ENCODE measurements at regions not wholly inside any gene's neighbourhood (a gene's known extent, or its start where the extent isn't known, plus 50 kb on each side); places are given as distances from the start of the nearest gene placed in this dataset.
A peak's percentile ranks its signal among the peaks of the same experiment; 100 is the strongest.

GRCh38 chr4:181956512-181956911, 286.7 kb upstream of the TENM3 start:
- H2BK15ac ChIP-seq (ENCODE audit: low read length) = no peak overlapping the region
- no peak overlapping the region for H3K9ac ChIP-seq (ENCODE audit: low read depth, low read length, poor library complexity)
- DNase-seq (ENCODE audit: low spot score) = no peak
- H3K4ac ChIP-seq (ENCODE audit: low read length) = no peak overlapping the region
- H2AK5ac ChIP-seq (ENCODE audit: low read depth, low read length) = no peak overlapping the region
- H2BK5ac ChIP-seq (ENCODE audit: low read length) = no peak overlapping the region
- no peak overlapping the region for H3K27ac ChIP-seq (replicated peaks; ENCODE audit: low read length)
- H3K79me1 ChIP-seq (ENCODE audit: low read depth, low read length) = no peaks in the 10 kb centered on the region
- no peak overlapping the region for H2AFZ ChIP-seq (ENCODE audit: low read length)
- H3K4me1 ChIP-seq (ENCODE audit: control insufficient read depth in 2 of 2, insufficient read depth in 1 of 2, low read depth in 1 of 2, low read length in 2 of 2) = peaks cover 5 to 6% of the 10 kb centered on the region in 2 donors
- H3K14ac ChIP-seq (ENCODE audit: low read length) = no peak overlapping the region
- WGBS, 2 donors (ENCODE audit: extremely low coverage in 2 of 2, insufficient read length in 2 of 2, insufficient replicate concordance in 1 of 2) = no CpG with 5 or more reads among the region's 3 CpGs
- H4K8ac ChIP-seq (ENCODE audit: low read depth, low read length) = no peak overlapping the region
- no peak overlapping the region for H2BK120ac ChIP-seq (ENCODE audit: low read depth, low read length)
- no peak overlapping the region for H2BK12ac ChIP-seq (ENCODE audit: low read length)
- H3K23ac ChIP-seq (ENCODE audit: low read depth, low read length, poor library complexity) = no peak overlapping the region
- no peaks in the 10 kb centered on the region for H3K9me3 ChIP-seq (replicated peaks in 1 of 2; ENCODE audit: control insufficient read depth in 2 of 2, insufficient read depth in 1 of 2, low read depth in 1 of 2, low read length in 2 of 2)
- H3K18ac ChIP-seq (ENCODE audit: low read length) = no peak overlapping the region
- H3K27me3 ChIP-seq (ENCODE audit: control insufficient read depth in 3 of 3, insufficient read depth in 3 of 3, low read depth in 1 of 3, low read length in 3 of 3) = no peaks in the 10 kb centered on the region
- no peak overlapping the region for H3K4me3 ChIP-seq (ENCODE audit: low read length in 2 of 2)
- H3K36me3 ChIP-seq (replicated peaks in 1 of 2; ENCODE audit: control insufficient read depth in 2 of 2, insufficient read depth in 2 of 2, low read length in 2 of 2) = no peaks in the 10 kb centered on the region
- H3K4me2 ChIP-seq (ENCODE audit: insufficient read depth, low read length, poor library complexity, severe bottlenecking) = no peak overlapping the region
- H4K91ac ChIP-seq (ENCODE audit: low read depth, low read length, poor library complexity) = no peak overlapping the region

- H3K9ac ChIP-seq (ENCODE audit: low read depth, low read length, poor library complexity) = no peak overlapping the region
- H3K14ac ChIP-seq (ENCODE audit: low read length) = no peak overlapping the region
- no peak for DNase-seq (ENCODE audit: low spot score)
- no peaks in the 10 kb centered on the region for H3K27me3 ChIP-seq (ENCODE audit: control insufficient read depth in 3 of 3, insufficient read depth in 3 of 3, low read depth in 1 of 3, low read length in 3 of 3)
- H3K36me3 ChIP-seq (replicated peaks in 1 of 2; ENCODE audit: control insufficient read depth in 2 of 2, insufficient read depth in 2 of 2, low read length in 2 of 2) = no peaks in the 10 kb centered on the region
- no peak overlapping the region for H3K27ac ChIP-seq (replicated peaks; ENCODE audit: low read length)
- H3K4me3 ChIP-seq (ENCODE audit: low read length in 2 of 2) = no peak overlapping the region
- H4K91ac ChIP-seq (ENCODE audit: low read depth, low read length, poor library complexity) = no peak overlapping the region
- H3K18ac ChIP-seq (ENCODE audit: low read length) = no peak overlapping the region
- H3K79me1 ChIP-seq (ENCODE audit: low read depth, low read length) = no peaks in the 10 kb centered on the region
- no peak overlapping the region for H2BK15ac ChIP-seq (ENCODE audit: low read length)
- H2AFZ ChIP-seq (ENCODE audit: low read length) = no peak overlapping the region
- no CpG with 5 or more reads among the region's 8 CpGs for WGBS, 2 donors (ENCODE audit: extremely low coverage in 2 of 2, insufficient read length in 2 of 2, insufficient replicate concordance in 1 of 2)
- no peaks in the 10 kb centered on the region for H3K9me3 ChIP-seq (replicated peaks in 1 of 2; ENCODE audit: control insufficient read depth in 2 of 2, insufficient read depth in 1 of 2, low read depth in 1 of 2, low read length in 2 of 2)
- no peak overlapping the region for H2BK120ac ChIP-seq (ENCODE audit: low read depth, low read length)
- no peak overlapping the region for H4K8ac ChIP-seq (ENCODE audit: low read depth, low read length)
- no peak overlapping the region for H2BK12ac ChIP-seq (ENCODE audit: low read length)
- H3K4me1 ChIP-seq (ENCODE audit: control insufficient read depth in 2 of 2, insufficient read depth in 1 of 2, low read depth in 1 of 2, low read length in 2 of 2) = peaks cover 5 to 6% of the 10 kb centered on the region in 2 donors
- H3K4me2 ChIP-seq (ENCODE audit: insufficient read depth, low read length, poor library complexity, severe bottlenecking) = no peak overlapping the region
- H3K4ac ChIP-seq (ENCODE audit: low read length) = no peak overlapping the region
- no peak overlapping the region for H2BK5ac ChIP-seq (ENCODE audit: low read length)
- H3K23ac ChIP-seq (ENCODE audit: low read depth, low read length, poor library complexity) = no peak overlapping the region
- no peak overlapping the region for H2AK5ac ChIP-seq (ENCODE audit: low read depth, low read length)
Observed at GRCh38 chr4:181957088-181957487, 286.1 kb upstream of the TENM3 start.

- no peak overlapping the region for H3K4me3 ChIP-seq (ENCODE audit: low read length in 2 of 2)
- no peaks in the 10 kb centered on the region for H3K79me1 ChIP-seq (ENCODE audit: low read depth, low read length)
- no peak for DNase-seq (ENCODE audit: low spot score)
- H3K4me1 ChIP-seq (ENCODE audit: control insufficient read depth in 2 of 2, insufficient read depth in 1 of 2, low read depth in 1 of 2, low read length in 2 of 2) = peaks cover 0 to 3% of the 10 kb centered on the region in 2 donors
- H2AK5ac ChIP-seq (ENCODE audit: low read depth, low read length) = no peak overlapping the region
- H2AFZ ChIP-seq (ENCODE audit: low read length) = no peak overlapping the region
- H3K23ac ChIP-seq (ENCODE audit: low read depth, low read length, poor library complexity) = no peak overlapping the region
- no peak overlapping the region for H2BK120ac ChIP-seq (ENCODE audit: low read depth, low read length)
- H3K27ac ChIP-seq (replicated peaks; ENCODE audit: low read length) = no peak overlapping the region
- no peak overlapping the region for H3K14ac ChIP-seq (ENCODE audit: low read length)
- no peak overlapping the region for H2BK12ac ChIP-seq (ENCODE audit: low read length)
- H4K91ac ChIP-seq (ENCODE audit: low read depth, low read length, poor library complexity) = no peak overlapping the region
- H2BK5ac ChIP-seq (ENCODE audit: low read length) = no peak overlapping the region
- H3K18ac ChIP-seq (ENCODE audit: low read length) = no peak overlapping the region
- no peaks in the 10 kb centered on the region for H3K36me3 ChIP-seq (replicated peaks in 1 of 2; ENCODE audit: control insufficient read depth in 2 of 2, insufficient read depth in 2 of 2, low read length in 2 of 2)
- H2BK15ac ChIP-seq (ENCODE audit: low read length) = no peak overlapping the region
- no CpG with 5 or more reads among the region's 2 CpGs for WGBS, 2 donors (ENCODE audit: extremely low coverage in 2 of 2, insufficient read length in 2 of 2, insufficient replicate concordance in 1 of 2)
- H4K8ac ChIP-seq (ENCODE audit: low read depth, low read length) = no peak overlapping the region
- no peak overlapping the region for H3K9ac ChIP-seq (ENCODE audit: low read depth, low read length, poor library complexity)
- H3K4ac ChIP-seq (ENCODE audit: low read length) = no peak overlapping the region
- H3K27me3 ChIP-seq (ENCODE audit: control insufficient read depth in 3 of 3, insufficient read depth in 3 of 3, low read depth in 1 of 3, low read length in 3 of 3) = no peaks in the 10 kb centered on the region
- H3K9me3 ChIP-seq (replicated peaks in 1 of 2; ENCODE audit: control insufficient read depth in 2 of 2, insufficient read depth in 1 of 2, low read depth in 1 of 2, low read length in 2 of 2) = no peaks in the 10 kb centered on the region
- no peak overlapping the region for H3K4me2 ChIP-seq (ENCODE audit: insufficient read depth, low read length, poor library complexity, severe bottlenecking)
Observed at GRCh38 chr4:181958446-181958845, 284.8 kb upstream of the TENM3 start.

- Histone ChIP-seq H3K27me3 (ENCODE audit: control insufficient read depth in 3 of 3, insufficient read depth in 3 of 3, low read depth in 1 of 3, low read length in 3 of 3) (no peaks in the 10 kb centered on the region), H3K4ac (ENCODE audit: low read length) (no peak overlapping the region), H2BK120ac (ENCODE audit: low read depth, low read length) (no peak overlapping the region), H3K4me2 (ENCODE audit: insufficient read depth, low read length, poor library complexity, severe bottlenecking) (no peak overlapping the region), H2BK15ac (ENCODE audit: low read length) (no peak overlapping the region), H3K18ac (ENCODE audit: low read length) (no peak overlapping the region), H3K4me3 (ENCODE audit: low read length in 2 of 2) (no peak overlapping the region), H3K4me1 (ENCODE audit: control insufficient read depth in 2 of 2, insufficient read depth in 1 of 2, low read depth in 1 of 2, low read length in 2 of 2) (peaks cover 0 to 3% of the 10 kb centered on the region in 2 donors), H3K27ac (replicated peaks; ENCODE audit: low read length) (no peak overlapping the region), H4K91ac (ENCODE audit: low read depth, low read length, poor library complexity) (no peak overlapping the region), H3K36me3 (replicated peaks in 1 of 2; ENCODE audit: control insufficient read depth in 2 of 2, insufficient read depth in 2 of 2, low read length in 2 of 2) (no peaks in the 10 kb centered on the region), H3K23ac (ENCODE audit: low read depth, low read length, poor library complexity) (no peak overlapping the region), H2AK5ac (ENCODE audit: low read depth, low read length) (no peak overlapping the region), H3K9ac (ENCODE audit: low read depth, low read length, poor library complexity) (no peak overlapping the region), H2BK5ac (ENCODE audit: low read length) (no peak overlapping the region), H3K79me1 (ENCODE audit: low read depth, low read length) (no peaks in the 10 kb centered on the region), H2BK12ac (ENCODE audit: low read length) (no peak overlapping the region), H2AFZ (ENCODE audit: low read length) (peak overlapping the region; percentile 21), H4K8ac (ENCODE audit: low read depth, low read length) (no peak overlapping the region), H3K14ac (ENCODE audit: low read length) (no peak overlapping the region), H3K9me3 (replicated peaks in 1 of 2; ENCODE audit: control insufficient read depth in 2 of 2, insufficient read depth in 1 of 2, low read depth in 1 of 2, low read length in 2 of 2) (no peaks in the 10 kb centered on the region)
- no CpG with 5 or more reads among the region's 3 CpGs for WGBS, 2 donors (ENCODE audit: extremely low coverage in 2 of 2, insufficient read length in 2 of 2, insufficient replicate concordance in 1 of 2)
- no peak for DNase-seq (ENCODE audit: low spot score)
Observed at GRCh38 chr4:181959121-181959520, 284.1 kb upstream of the TENM3 start.

Data from neuronal stem cell (in vitro differentiated cells).